K562 (cell line): ENCODE measurements at regions not wholly inside any gene's neighbourhood (a gene's known extent, or its start where the extent isn't known, plus 50 kb on each side); places are given as distances from the start of the nearest gene placed in this dataset.

Source experiments
- ATAC-seq: fragments of 200-7000 bp; cut with Tn5 transposase; 3 replicates; pipeline ENCODE4 v1.9.1; 2020; ENCODE audit warnings: moderate library complexity
- BruUV-seq: library from RNA; stranded (reverse); fragments of 400-500 nt; replicated peaks from 2 replicates; lab custom pipeline; 2021; lab: Mats Ljungman, UMichigan
- CTCF ChIA-PET: fragments of 300-600 bp; formaldehyde crosslinking; extraction: SDS; loops from one replicate; lab custom pipeline; 2021; ENCODE audit warnings: low intra/inter-chr PET ratio; lab: Yijun Ruan, JAX
- POLR2A ChIA-PET: fragments of 300-600, 350-650 bp; sonication (Branson Sonifier 250); formaldehyde crosslinking; extraction: SDS; loops from one replicate; lab custom pipeline; 2021; ENCODE audit warnings: antibody characterized with exemption, inconsistent platforms; lab: Yijun Ruan, JAX
- DNase-seq, 4 experiments: peaks; one replicate each; pipeline versions ENCODE4 v3.0.0 to v3.0.0-alpha.2; 2011 to 2018; ENCODE audit warnings: low spot score in 3 of 4, mixed read lengths in 3 of 4; ENCODE audit errors: extremely low read depth in 1 of 4
- FAIRE-seq: peaks from 2 replicates; lab custom pipeline; 2011; peaks lifted over from hg19 to GRCh38; lab: Jason Lieb, UNC
- H2AFZ ChIP-seq: 2 replicates; pipeline ENCODE4 v1.6.0; 2011; ENCODE audit warnings: low read depth, low read length, control low read depth, inconsistent platforms
- H3K27ac ChIP-seq: fragments of 200-600 bp; 3 replicates; pipeline ENCODE4 v1.8.0; 2011; ENCODE audit warnings: low read depth, mild to moderate bottlenecking, control low read depth, inconsistent platforms, low read length, moderate library complexity, mixed read lengths; ENCODE audit errors: extremely low read depth
- H3K27me3 ChIP-seq, 2 experiments: fragments of 300-600 bp in 1 of 2; 2 replicates in 1 of 2; 3 replicates in 1 of 2; pipeline versions ENCODE4 v1.6.0 to v1.8.0; 2011; ENCODE audit warnings: inconsistent platforms in 2 of 2, low read length in 2 of 2, mild to moderate bottlenecking in 1 of 2, mixed read lengths in 1 of 2, moderate library complexity in 1 of 2; ENCODE audit not compliant: control insufficient read depth in 2 of 2, insufficient read depth in 2 of 2
- H3K36me3 ChIP-seq: fragments of 300-600 bp; 3 replicates; pipeline ENCODE4 v1.8.0; 2011; ENCODE audit warnings: mild to moderate bottlenecking, low read length, inconsistent platforms; ENCODE audit not compliant: control insufficient read depth, insufficient read depth
- H3K4me1 ChIP-seq, 2 experiments: fragments of 200-600 bp in 1 of 2; replicated peaks in 1 of 2; 2 replicates in 1 of 2; 3 replicates in 1 of 2; pipeline versions ENCODE4 v1.5.1 to v1.8.0; 2011; ENCODE audit warnings: inconsistent platforms in 2 of 2, low read length in 2 of 2, mild to moderate bottlenecking in 1 of 2, mixed read lengths in 1 of 2, moderate library complexity in 1 of 2; ENCODE audit not compliant: control insufficient read depth in 2 of 2, insufficient read depth in 2 of 2
- H3K4me2 ChIP-seq: 2 replicates; pipeline ENCODE4 v1.6.1; 2011; ENCODE audit warnings: low read length, control low read depth, inconsistent platforms, mixed read lengths; ENCODE audit not compliant: insufficient read depth
- H3K4me3 ChIP-seq: fragments of 200-600 bp; sonication (generic), shearing (Covaris generic); 2 replicates; pipeline ENCODE4 v1.5.1; 2016; ENCODE audit warnings: control low read depth, inconsistent platforms
- H3K79me2 ChIP-seq: fragments of 200-600 bp; 3 replicates; pipeline ENCODE4 v1.8.0; 2011; ENCODE audit warnings: low read length, inconsistent platforms; ENCODE audit not compliant: control insufficient read depth, insufficient read depth
- H3K9ac ChIP-seq, 2 experiments: 2 replicates each; pipeline versions ENCODE4 v1.6.0 to v1.6.1; 2011; ENCODE audit warnings: low read depth in 2 of 2, low read length in 2 of 2, control low read depth in 1 of 2, inconsistent platforms in 1 of 2, mild to moderate bottlenecking in 1 of 2, mixed read lengths in 1 of 2; ENCODE audit not compliant: insufficient read depth in 1 of 2
- H3K9me1 ChIP-seq: one replicate; pipeline ENCODE4 v1.6.0; 2011; ENCODE audit warnings: inconsistent platforms, mild to moderate bottlenecking, low read length, moderate library complexity; ENCODE audit not compliant: control insufficient read depth, insufficient read depth
- H3K9me3 ChIP-seq: replicated peaks from 2 replicates; pipeline ENCODE4 v1.5.1; 2011; ENCODE audit warnings: low read depth, low read length, inconsistent platforms; ENCODE audit not compliant: control insufficient read depth, insufficient read depth
- H4K20me1 ChIP-seq: replicated peaks from 2 replicates; pipeline ENCODE4 v1.6.1; 2011; ENCODE audit warnings: low read length, inconsistent platforms, mixed read lengths; ENCODE audit not compliant: control insufficient read depth, insufficient read depth
- CSDE1 ChIP-seq, 2 experiments: fragments of 450-650 bp; IDR thresholded peaks; 2 replicates each; pipeline ENCODE4 v1.6.1; 2016; ENCODE audit warnings: mild to moderate bottlenecking in 1 of 2
- ESRRB ChIP-seq: fragments of 250-450 bp; sonication (Bioruptor Pico); IDR thresholded peaks from 2 replicates; pipeline ENCODE4 v1.5.0; 2020; ENCODE audit warnings: mild to moderate bottlenecking, moderate library complexity, borderline replicate concordance
- FOXA3 ChIP-seq, 2 experiments: fragments of 450-650 bp in 1 of 2; sonication (generic) in 1 of 2; formaldehyde crosslinking; IDR thresholded peaks in 1 of 2; conservative IDR thresholded peaks in 1 of 2; 2 replicates each; pipeline versions ENCODE4 v1.4.0 to v1.8.0; 2020 to 2022; ENCODE audit warnings: mild to moderate bottlenecking in 2 of 2, missing genetic modification reagents in 1 of 2
- GABPB1 ChIP-seq: sonication (generic); formaldehyde crosslinking; IDR thresholded peaks from 2 replicates; pipeline ENCODE4 v1.8.0; 2022; ENCODE audit warnings: mild to moderate bottlenecking, missing genetic modification reagents
- NCOR1 ChIP-seq: fragments of 450-650 bp; IDR thresholded peaks from 2 replicates; pipeline ENCODE4 v1.6.1; 2016; ENCODE audit warnings: mild to moderate bottlenecking, moderate library complexity
- NFRKB ChIP-seq: fragments of 450-650 bp; IDR thresholded peaks from 2 replicates; pipeline ENCODE4 v1.6.1; 2016; ENCODE audit warnings: low read depth
- NR2F6 ChIP-seq: fragments of 450-650 bp; formaldehyde crosslinking; IDR thresholded peaks from 2 replicates; pipeline ENCODE4 v1.4.0; 2020; ENCODE audit warnings: mild to moderate bottlenecking
- NR4A1 ChIP-seq, 2 experiments: fragments of 250-450 bp in 1 of 2; fragments of 450-650 bp in 1 of 2; sonication (Bioruptor Pico) in 1 of 2; IDR thresholded peaks; 2 replicates each; pipeline versions ENCODE4 v1.4.0 to v1.6.1; 2016 to 2020; ENCODE audit warnings: mild to moderate bottlenecking in 2 of 2, missing compliant biosample characterization in 1 of 2, missing genetic modification characterization in 1 of 2, moderate library complexity in 1 of 2
- POLR2AphosphoS2 ChIP-seq: IDR thresholded peaks from 2 replicates; pipeline ENCODE4 v1.6.1; 2012; ENCODE audit warnings: low read length, improper control_type of control experiment
- SMARCB1 ChIP-seq: IDR thresholded peaks from 2 replicates; pipeline ENCODE4 v1.6.1; 2011; ENCODE audit warnings: improper control_type of control experiment, low read depth; ENCODE audit not compliant: insufficient read length
- TCF15 ChIP-seq: fragments of 250-450 bp; sonication (Bioruptor Pico); IDR thresholded peaks from 2 replicates; pipeline ENCODE4 v1.8.0; 2022; ENCODE audit warnings: moderate library complexity, mild to moderate bottlenecking, inconsistent platforms
- TCF7L2 ChIP-seq: fragments of 150-350 bp; IDR thresholded peaks from 2 replicates; pipeline ENCODE4 v1.6.1; 2016; ENCODE audit warnings: low read depth, mild to moderate bottlenecking, low read length, moderate library complexity
- TRIM28 ChIP-seq: fragments of 450-650 bp; IDR thresholded peaks from 2 replicates; pipeline ENCODE4 v1.6.1; 2017
- ZNF224 ChIP-seq: sonication (generic); formaldehyde crosslinking; IDR thresholded peaks from 2 replicates; pipeline ENCODE4 v1.8.0; 2022; ENCODE audit warnings: mild to moderate bottlenecking, missing genetic modification reagents
- ZNF77 ChIP-seq: fragments of 250-450 bp; sonication (Bioruptor Pico); IDR thresholded peaks from 2 replicates; pipeline ENCODE4 v1.5.0; 2020
- WGBS: fragments of 100-300 bp; shearing (Covaris generic); methylation state at CpG from one replicate; pipeline ENCODE4 v1.1.6; 2016; ENCODE audit warnings: low coverage, mixed read lengths; ENCODE audit not compliant: insufficient coverage; ENCODE audit errors: missing lambda C conversion rate; 5-methylcytosine and 5-hydroxymethylcytosine counted together
- in situ Hi-C: fragments of 300-500 bp; cut with MboI; formaldehyde crosslinking; loops from 4 replicates; pipeline ENCODE4 v1.15.0; 2018; ENCODE audit warnings: inconsistent platforms, mixed read lengths
- intact Hi-C: fragments of 100-400 bp; cut with micrococcal nuclease; formaldehyde crosslinking; loops from 2 replicates; pipeline ENCODE4 v1.14.2; 2022
- TF ChIP-seq, protein P1 (sequence below): sonication (generic); formaldehyde crosslinking; IDR thresholded peaks from 2 replicates; pipeline ENCODE4 v1.8.1; 2022; ENCODE audit warnings: missing genetic modification reagents
- TF ChIP-seq, protein P2 (sequence below): fragments of 250-450 bp; sonication (Bioruptor Pico); IDR thresholded peaks from 2 replicates; pipeline ENCODE4 v1.5.0; 2020; ENCODE audit warnings: mild to moderate bottlenecking
- TF ChIP-seq, protein P3 (sequence below): sonication (generic); formaldehyde crosslinking; IDR thresholded peaks from 2 replicates; pipeline ENCODE4 v1.8.1; 2023; ENCODE audit warnings: mild to moderate bottlenecking, missing genetic modification reagents

DNA sequence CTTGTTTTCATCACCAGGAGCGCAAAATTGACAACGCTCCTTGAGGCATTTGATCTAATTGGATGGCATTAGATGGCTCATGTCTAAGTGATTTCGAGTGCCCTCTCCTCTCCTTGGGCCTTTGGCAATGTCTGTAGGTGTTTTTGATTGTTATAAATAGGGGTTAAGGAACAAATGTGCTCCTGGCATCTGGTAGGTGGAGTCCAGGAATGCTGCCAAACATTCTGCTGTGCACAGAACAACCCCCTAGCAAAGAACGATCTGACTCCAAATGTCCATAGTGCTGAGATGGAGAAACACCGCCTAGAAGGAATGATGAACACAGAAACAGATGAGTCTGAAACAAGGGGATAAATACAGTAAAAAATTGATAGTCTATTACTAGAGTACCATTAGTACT, 68.0 kb upstream of the C1QTNF9B start (continued):
- TF ChIP-seq TCF15, result no peak
- no peak for TF ChIP-seq GABPB1 (CRISPR knock-in tag)
- TF ChIP-seq SMARCB1, result no peak
- no peak for TF ChIP-seq NFRKB
- no peak for TF ChIP-seq NCOR1
- TF ChIP-seq ESRRB (CRISPR knock-in tag), result no peak

- intact Hi-C loops, result no loop called here
- TF ChIP-seq POLR2AphosphoS2, result no peak
- no peak for TF ChIP-seq TRIM28
- TF ChIP-seq FOXA3 (CRISPR knock-in tag; conservative IDR thresholded peaks at IDR 0.05 in 1 of 2, IDR thresholded peaks at IDR 0.05 in 1 of 2), result no peak
- TF ChIP-seq NR4A1 (CRISPR knock-in tag; IDR thresholded peaks at IDR 0.05), result no peak
- TF ChIP-seq NR4A1 (tag; IDR thresholded peaks at IDR 0.05), result no peak
- TF ChIP-seq NR2F6 (CRISPR knock-in tag), result no peak
- no peak for TF ChIP-seq ZNF224 (CRISPR knock-in tag)
- TF ChIP-seq, protein P1, sequence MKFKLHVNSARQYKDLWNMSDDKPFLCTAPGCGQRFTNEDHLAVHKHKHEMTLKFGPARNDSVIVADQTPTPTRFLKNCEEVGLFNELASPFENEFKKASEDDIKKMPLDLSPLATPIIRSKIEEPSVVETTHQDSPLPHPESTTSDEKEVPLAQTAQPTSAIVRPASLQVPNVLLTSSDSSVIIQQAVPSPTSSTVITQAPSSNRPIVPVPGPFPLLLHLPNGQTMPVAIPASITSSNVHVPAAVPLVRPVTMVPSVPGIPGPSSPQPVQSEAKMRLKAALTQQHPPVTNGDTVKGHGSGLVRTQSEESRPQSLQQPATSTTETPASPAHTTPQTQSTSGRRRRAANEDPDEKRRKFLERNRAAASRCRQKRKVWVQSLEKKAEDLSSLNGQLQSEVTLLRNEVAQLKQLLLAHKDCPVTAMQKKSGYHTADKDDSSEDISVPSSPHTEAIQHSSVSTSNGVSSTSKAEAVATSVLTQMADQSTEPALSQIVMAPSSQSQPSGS (CRISPR knock-in tag), result no peak
- TF ChIP-seq, protein P2, sequence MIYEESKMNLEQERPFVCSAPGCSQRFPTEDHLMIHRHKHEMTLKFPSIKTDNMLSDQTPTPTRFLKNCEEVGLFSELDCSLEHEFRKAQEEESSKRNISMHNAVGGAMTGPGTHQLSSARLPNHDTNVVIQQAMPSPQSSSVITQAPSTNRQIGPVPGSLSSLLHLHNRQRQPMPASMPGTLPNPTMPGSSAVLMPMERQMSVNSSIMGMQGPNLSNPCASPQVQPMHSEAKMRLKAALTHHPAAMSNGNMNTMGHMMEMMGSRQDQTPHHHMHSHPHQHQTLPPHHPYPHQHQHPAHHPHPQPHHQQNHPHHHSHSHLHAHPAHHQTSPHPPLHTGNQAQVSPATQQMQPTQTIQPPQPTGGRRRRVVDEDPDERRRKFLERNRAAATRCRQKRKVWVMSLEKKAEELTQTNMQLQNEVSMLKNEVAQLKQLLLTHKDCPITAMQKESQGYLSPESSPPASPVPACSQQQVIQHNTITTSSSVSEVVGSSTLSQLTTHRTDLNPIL (CRISPR knock-in tag), result no peak
- no peak for TF ChIP-seq ZNF77 (CRISPR knock-in tag)
- no peak for TF ChIP-seq CSDE1 (IDR thresholded peaks at IDR 0.05)
- TF ChIP-seq TCF7L2, result no peak
- TF ChIP-seq, protein P3, sequence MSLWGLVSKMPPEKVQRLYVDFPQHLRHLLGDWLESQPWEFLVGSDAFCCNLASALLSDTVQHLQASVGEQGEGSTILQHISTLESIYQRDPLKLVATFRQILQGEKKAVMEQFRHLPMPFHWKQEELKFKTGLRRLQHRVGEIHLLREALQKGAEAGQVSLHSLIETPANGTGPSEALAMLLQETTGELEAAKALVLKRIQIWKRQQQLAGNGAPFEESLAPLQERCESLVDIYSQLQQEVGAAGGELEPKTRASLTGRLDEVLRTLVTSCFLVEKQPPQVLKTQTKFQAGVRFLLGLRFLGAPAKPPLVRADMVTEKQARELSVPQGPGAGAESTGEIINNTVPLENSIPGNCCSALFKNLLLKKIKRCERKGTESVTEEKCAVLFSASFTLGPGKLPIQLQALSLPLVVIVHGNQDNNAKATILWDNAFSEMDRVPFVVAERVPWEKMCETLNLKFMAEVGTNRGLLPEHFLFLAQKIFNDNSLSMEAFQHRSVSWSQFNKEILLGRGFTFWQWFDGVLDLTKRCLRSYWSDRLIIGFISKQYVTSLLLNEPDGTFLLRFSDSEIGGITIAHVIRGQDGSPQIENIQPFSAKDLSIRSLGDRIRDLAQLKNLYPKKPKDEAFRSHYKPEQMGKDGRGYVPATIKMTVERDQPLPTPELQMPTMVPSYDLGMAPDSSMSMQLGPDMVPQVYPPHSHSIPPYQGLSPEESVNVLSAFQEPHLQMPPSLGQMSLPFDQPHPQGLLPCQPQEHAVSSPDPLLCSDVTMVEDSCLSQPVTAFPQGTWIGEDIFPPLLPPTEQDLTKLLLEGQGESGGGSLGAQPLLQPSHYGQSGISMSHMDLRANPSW, result no peak
These were observed 69.0 kb upstream of the C1QTNF9B start for GRCh38 chr13:23966221-23966690.

More at GRCh38 chr13:23966221-23966690, 69.0 kb upstream of the C1QTNF9B start:
- no peak overlapping the region for H2AFZ ChIP-seq
- H3K36me3 ChIP-seq, result no peaks in the 10 kb centered on the region
- no peak overlapping the region for H3K4me2 ChIP-seq
- no peaks in the 10 kb centered on the region for H3K79me2 ChIP-seq
- POLR2A ChIA-PET, result interaction anchor here (0.5 kb wide), 1 partner anchor 252 kb away, joined by 3 read pairs; no protein-coding TSS in a partner anchor
- no peak for FAIRE-seq
- DNase-seq, result no peak
- no peak overlapping the region for H3K4me3 ChIP-seq
- CTCF ChIA-PET, result no interaction called here
- H3K9me3 ChIP-seq, result no peaks in the 10 kb centered on the region
- no TSS peak for BruUV-seq
- no peaks in the 10 kb centered on the region for H4K20me1 ChIP-seq
- ATAC-seq, result no peak
- in situ Hi-C loops, result no loop called here
- no peaks in the 10 kb centered on the region for H3K27me3 ChIP-seq
- H3K9me1 ChIP-seq, result no peaks in the 10 kb centered on the region
- 3% methylated on average over 5 of the region's 6 CpGs for whole genome bisulfite sequencing
- no peak overlapping the region for H3K9ac ChIP-seq
- H3K27ac ChIP-seq, result no peak overlapping the region
- H3K4me1 ChIP-seq, result no peaks in the 10 kb centered on the region; a peak in 1 of 5 replicates
